GM10266 (cell line): ENCODE measurements at regions not wholly inside any gene's neighbourhood (a gene's known extent, or its start where the extent isn't known, plus 50 kb on each side); places are given as distances from the start of the nearest gene placed in this dataset.

ENCODE experiments used
- DNase-seq: peaks from one replicate; pipeline ENCODE4 v3.0.0; 2012; ENCODE audit errors: extremely low spot score
- TF ChIP-seq, protein P1 (sequence below): IDR thresholded peaks from 2 replicates; pipeline ENCODE4 v1.5.1; 2012; ENCODE audit warnings: mild to moderate bottlenecking, low read depth; ENCODE audit not compliant: control insufficient read depth, insufficient read depth; ENCODE audit errors: missing control alignments

DNA sequence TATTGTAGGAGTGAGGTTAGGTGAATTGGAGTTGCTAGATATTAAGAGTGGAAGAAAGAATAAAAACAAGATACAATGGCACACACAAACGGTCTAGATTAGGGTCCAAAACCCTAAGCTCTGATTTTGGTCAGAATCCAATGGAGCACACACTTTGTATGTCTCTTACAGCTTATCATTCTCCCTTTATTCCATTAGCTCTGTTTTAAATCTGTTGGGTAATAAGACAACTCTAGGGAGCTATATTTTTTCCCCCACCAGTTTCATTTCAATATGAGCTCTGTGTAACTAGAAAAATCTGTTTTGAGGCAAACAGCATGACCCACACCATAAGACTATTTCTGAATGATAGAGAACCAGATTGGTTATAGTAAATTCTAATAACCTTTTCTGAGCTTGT, 465.6 kb downstream of the ADGRL2 start:
- no peak for DNase-seq
- TF ChIP-seq, protein P1, sequence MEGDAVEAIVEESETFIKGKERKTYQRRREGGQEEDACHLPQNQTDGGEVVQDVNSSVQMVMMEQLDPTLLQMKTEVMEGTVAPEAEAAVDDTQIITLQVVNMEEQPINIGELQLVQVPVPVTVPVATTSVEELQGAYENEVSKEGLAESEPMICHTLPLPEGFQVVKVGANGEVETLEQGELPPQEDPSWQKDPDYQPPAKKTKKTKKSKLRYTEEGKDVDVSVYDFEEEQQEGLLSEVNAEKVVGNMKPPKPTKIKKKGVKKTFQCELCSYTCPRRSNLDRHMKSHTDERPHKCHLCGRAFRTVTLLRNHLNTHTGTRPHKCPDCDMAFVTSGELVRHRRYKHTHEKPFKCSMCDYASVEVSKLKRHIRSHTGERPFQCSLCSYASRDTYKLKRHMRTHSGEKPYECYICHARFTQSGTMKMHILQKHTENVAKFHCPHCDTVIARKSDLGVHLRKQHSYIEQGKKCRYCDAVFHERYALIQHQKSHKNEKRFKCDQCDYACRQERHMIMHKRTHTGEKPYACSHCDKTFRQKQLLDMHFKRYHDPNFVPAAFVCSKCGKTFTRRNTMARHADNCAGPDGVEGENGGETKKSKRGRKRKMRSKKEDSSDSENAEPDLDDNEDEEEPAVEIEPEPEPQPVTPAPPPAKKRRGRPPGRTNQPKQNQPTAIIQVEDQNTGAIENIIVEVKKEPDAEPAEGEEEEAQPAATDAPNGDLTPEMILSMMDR = no peak

GRCh38 chr1:82265436-82265835, 464.7 kb downstream of the ADGRL2 start:
- DNase-seq = no peak
- TF ChIP-seq, protein P1 = no peak

GRCh38 chr1:82264802-82265201, 464.1 kb downstream of the ADGRL2 start:
- TF ChIP-seq, protein P1 = no peak
- no peak for DNase-seq

GRCh38 chr1:82263396-82263795, 462.7 kb downstream of the ADGRL2 start:
- DNase-seq = no peak
- TF ChIP-seq, protein P1 = no peak

- no peak for DNase-seq
- TF ChIP-seq, protein P1 = no peak
These were observed 459.9 kb downstream of the ADGRL2 start for GRCh38 chr1:82260666-82261065.

DNA sequence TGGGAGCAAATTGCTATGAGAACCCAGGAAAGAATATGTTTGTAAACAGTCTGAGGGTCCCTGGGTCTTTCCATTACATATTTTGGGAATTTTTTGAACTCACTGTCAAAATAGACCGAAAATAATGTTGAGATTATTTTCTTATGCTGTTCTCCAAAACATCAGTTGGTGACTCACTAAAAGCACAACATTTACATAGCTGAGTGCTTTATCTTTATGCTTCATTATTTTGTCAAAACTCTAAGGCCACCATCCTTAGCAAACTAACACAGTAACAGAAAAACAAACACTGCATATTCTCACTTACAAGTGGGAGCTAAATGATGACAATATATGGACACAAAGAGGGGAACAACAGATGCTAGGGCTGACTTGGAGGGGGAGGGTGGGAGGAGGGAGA, 459.3 kb downstream of the ADGRL2 start:
- no peak for DNase-seq
- TF ChIP-seq, protein P1 = no peak

DNA sequence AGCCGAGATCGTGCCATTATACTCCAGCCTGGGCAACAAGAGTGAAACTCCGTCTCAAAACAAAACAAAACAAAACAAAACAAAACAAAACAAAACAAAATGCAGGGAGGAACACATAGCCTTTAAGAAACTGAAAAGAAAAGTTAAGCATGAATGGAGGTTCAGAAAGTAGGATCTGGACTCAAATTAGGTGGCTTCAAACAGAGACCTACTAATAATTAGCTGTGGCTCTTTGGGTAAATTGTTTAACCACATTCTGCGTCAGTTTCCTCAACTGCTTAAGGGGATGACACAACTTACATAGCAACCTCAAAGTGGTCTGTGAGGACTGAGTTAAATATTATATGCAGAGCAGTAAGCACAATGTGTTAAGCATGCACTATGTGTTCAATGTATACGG, 458.2 kb downstream of the ADGRL2 start:
- no peak for DNase-seq
- TF ChIP-seq, protein P1 = no peak
